HG02852 (cell line): ENCODE measurements at regions not wholly inside any gene's neighbourhood (a gene's known extent, or its start where the extent isn't known, plus 50 kb on each side); places are given as distances from the start of the nearest gene placed in this dataset.
"Not testable (repeated sequence)": the region's sequence is repeated elsewhere in the genome, so short reads cannot be mapped to it uniquely, and the experiment has no call there.

Source experiments
- ATAC-seq: cut with Tn5 transposase; IDR thresholded peaks from one replicate; pipeline ENCODE4 v1.9.1; 2021; ENCODE audit warnings: mild to moderate bottlenecking, moderate library complexity; ENCODE audit not compliant: unreplicated experiment

GRCh38 chr12:87363497-87364084 is 665.6 kb downstream of the C12orf50 start:
- no peak for ATAC-seq

GRCh38 chr12:87349681-87350080 is 679.5 kb downstream of the C12orf50 start:
- no peak for ATAC-seq

GRCh38 chr12:87348071-87348470 is 681.1 kb downstream of the C12orf50 start:
- ATAC-seq, result no peak

GRCh38 chr12:87344699-87345098 is 684.5 kb downstream of the C12orf50 start:
- ATAC-seq, result no peak

- ATAC-seq, result no peak
Observed at GRCh38 chr12:87338681-87339080, 690.5 kb downstream of the C12orf50 start.

GRCh38 chr12:87336814-87337336 is 692.3 kb downstream of the C12orf50 start:
- ATAC-seq, result no peak

GRCh38 chr12:87332987-87333726 is 696.0 kb downstream of the C12orf50 start:
- no peak for ATAC-seq

- not testable (repeated sequence) for ATAC-seq
Observed at GRCh38 chr12:87330071-87330555, 699.1 kb downstream of the C12orf50 start.

- ATAC-seq, result no peak
Observed at GRCh38 chr12:87329076-87329863, 699.9 kb downstream of the C12orf50 start.

- no peak for ATAC-seq
Observed at GRCh38 chr12:87323369-87323768, 705.8 kb downstream of the C12orf50 start.

GRCh38 chr12:87320724-87321123 is 708.5 kb downstream of the C12orf50 start:
- ATAC-seq, result no peak

- ATAC-seq, result no peak
Observed at GRCh38 chr12:87317302-87317701, 711.9 kb downstream of the C12orf50 start.

GRCh38 chr12:87311206-87311605 is 718.0 kb downstream of the C12orf50 start:
- ATAC-seq, result peak; percentile 81

- no peak for ATAC-seq
Observed at GRCh38 chr12:87310126-87310525, 719.1 kb downstream of the C12orf50 start.

- peak; percentile 72 for ATAC-seq
Observed at GRCh38 chr12:87305481-87305880, 723.7 kb downstream of the C12orf50 start.

GRCh38 chr12:87304406-87304805 is 724.8 kb downstream of the C12orf50 start:
- ATAC-seq, result no peak

GRCh38 chr12:87303396-87304012 is 725.7 kb downstream of the C12orf50 start:
- no peak for ATAC-seq

- ATAC-seq, result no peak
Observed at GRCh38 chr12:87302126-87302745, 727.0 kb downstream of the C12orf50 start.

- ATAC-seq, result no peak
Observed at GRCh38 chr12:87290505-87290904, 738.7 kb downstream of the C12orf50 start.

- no peak for ATAC-seq
Observed at GRCh38 chr12:87283886-87284285, 745.3 kb downstream of the C12orf50 start.
